ENCODE measurements at regions not wholly inside any gene's neighbourhood (a gene's known extent, or its start where the extent isn't known, plus 50 kb on each side); places are given as distances from the start of the nearest gene placed in this dataset.

DNA sequence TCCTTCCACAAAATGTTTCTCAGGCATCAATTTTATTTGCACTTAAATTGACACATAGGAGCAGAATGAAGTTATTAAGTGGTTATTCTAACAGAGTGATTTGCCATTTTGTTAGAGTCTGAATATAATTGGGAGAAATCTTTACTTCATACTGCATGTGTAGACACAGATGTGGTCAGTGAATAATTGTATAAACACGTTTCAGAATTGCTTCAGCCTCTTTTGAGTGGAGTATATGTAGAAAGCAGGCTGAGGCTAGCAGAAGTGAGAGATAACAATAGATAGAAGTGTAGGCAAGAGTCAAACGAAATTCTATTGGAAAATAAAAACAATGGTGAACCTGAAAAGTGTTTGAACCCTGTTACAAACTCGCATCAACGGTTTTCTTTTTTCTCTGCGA, 270.7 kb downstream of the TMEM167A start:
- no peak for TF ChIP-seq SPI1 (IDR thresholded peaks at IDR 0.05; ENCODE audit: low read depth, low read length)
- TF ChIP-seq TAF1 (IDR thresholded peaks at IDR 0.05; ENCODE audit: low read depth, low read length), result no peak
- no peak for TF ChIP-seq POLR2A (IDR thresholded peaks at IDR 0.05; ENCODE audit: low read depth, low read length)
- TF ChIP-seq PAX5 (IDR thresholded peaks at IDR 0.05; ENCODE audit: insufficient read depth, low read length, severe bottlenecking), result no peak
- no peak for TF ChIP-seq POLR2AphosphoS5 (IDR thresholded peaks at IDR 0.05; ENCODE audit: low read depth, low read length)
- TF ChIP-seq POU2F2 (IDR thresholded peaks at IDR 0.05; ENCODE audit: low read depth, low read length), result no peak
- DNase-seq (ENCODE audit: insufficient read length, low spot score) (no peak), FAIRE-seq (no peak)

DNA sequence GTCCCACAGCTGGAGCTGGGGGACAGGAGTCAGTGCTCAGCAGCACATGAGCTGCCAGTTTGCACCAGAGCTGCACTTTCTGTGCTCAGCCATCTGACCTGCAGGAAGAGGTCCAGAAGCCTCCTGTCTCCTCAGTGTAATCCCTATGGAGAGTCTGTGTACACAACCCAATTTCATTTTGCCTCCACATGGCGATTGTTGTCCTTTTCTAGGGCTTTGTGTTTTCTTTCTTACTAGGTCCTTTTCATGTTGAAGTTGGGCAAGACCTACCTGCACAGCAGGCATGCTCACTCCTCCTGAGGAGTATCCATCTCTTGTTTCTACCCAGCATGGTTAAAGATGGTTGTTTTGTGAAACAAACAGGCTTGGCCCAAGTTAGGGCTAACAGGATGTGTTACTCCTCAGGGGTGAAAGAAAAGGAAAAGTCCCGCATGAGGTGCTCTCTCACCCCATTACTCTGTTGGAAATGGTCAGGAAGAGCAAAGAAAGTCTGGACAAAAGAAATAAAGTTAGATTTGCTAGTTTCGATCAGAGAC, 273.0 kb downstream of the TMEM167A start:
- FAIRE-seq (no peak), DNase-seq (ENCODE audit: insufficient read length, low spot score) (no peak)
- TF ChIP-seq SPI1 (IDR thresholded peaks at IDR 0.05; ENCODE audit: low read depth, low read length), result no peak
- TF ChIP-seq POLR2AphosphoS5 (IDR thresholded peaks at IDR 0.05; ENCODE audit: low read depth, low read length), result no peak
- no peak for TF ChIP-seq POLR2A (IDR thresholded peaks at IDR 0.05; ENCODE audit: low read depth, low read length)

DNA sequence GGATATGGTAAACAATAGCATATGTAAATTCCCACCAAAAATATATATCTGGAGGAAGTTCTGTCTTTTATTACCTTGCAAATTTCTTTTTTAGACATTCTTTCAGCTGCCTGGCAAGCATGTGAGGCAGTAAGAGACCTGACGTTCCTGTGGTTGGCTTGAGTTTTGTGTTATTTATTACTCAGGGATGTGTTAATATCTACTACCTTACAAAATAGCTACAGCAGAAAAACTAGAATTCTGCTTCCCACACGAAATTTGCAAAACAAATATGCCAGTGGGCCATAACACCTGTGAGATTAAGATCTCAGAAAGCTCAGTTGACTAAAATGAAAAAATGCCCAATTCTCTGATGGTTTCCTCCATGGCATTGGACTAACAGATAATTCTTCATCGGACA, 274.2 kb downstream of the TMEM167A start:
- DNase-seq (ENCODE audit: insufficient read length, low spot score), result no peak
- FAIRE-seq, result no peak
- TF ChIP-seq SPI1 (IDR thresholded peaks at IDR 0.05; ENCODE audit: low read depth, low read length) (no peak), POLR2A (IDR thresholded peaks at IDR 0.05; ENCODE audit: low read depth, low read length) (no peak), POLR2AphosphoS5 (IDR thresholded peaks at IDR 0.05; ENCODE audit: low read depth, low read length) (no peak), TAF1 (IDR thresholded peaks at IDR 0.05; ENCODE audit: low read depth, low read length) (no peak)

GRCh38 chr5:82800826-82801225, 276.4 kb downstream of the TMEM167A start:
- TF ChIP-seq POLR2A (IDR thresholded peaks at IDR 0.05; ENCODE audit: low read depth, low read length), result no peak
- no peak for TF ChIP-seq POU2F2 (IDR thresholded peaks at IDR 0.05; ENCODE audit: low read depth, low read length)
- FAIRE-seq (no peak), DNase-seq (ENCODE audit: insufficient read length, low spot score) (no peak)

GRCh38 chr5:82799361-82800077, 277.7 kb downstream of the TMEM167A start:
- DNase-seq (ENCODE audit: insufficient read length, low spot score), result no peak
- no peak for FAIRE-seq
- no peak for TF ChIP-seq POU2F2 (IDR thresholded peaks at IDR 0.05; ENCODE audit: low read depth, low read length)

GRCh38 chr5:82798676-82799075, 278.5 kb downstream of the TMEM167A start:
- DNase-seq (ENCODE audit: insufficient read length, low spot score) (no peak), FAIRE-seq (no peak)
- TF ChIP-seq POLR2AphosphoS5 (IDR thresholded peaks at IDR 0.05; ENCODE audit: low read depth, low read length), result no peak
- no peak for TF ChIP-seq TAF1 (IDR thresholded peaks at IDR 0.05; ENCODE audit: low read depth, low read length)
- no peak for TF ChIP-seq PAX5 (IDR thresholded peaks at IDR 0.05; ENCODE audit: insufficient read depth, low read length, severe bottlenecking)
- TF ChIP-seq SPI1 (IDR thresholded peaks at IDR 0.05; ENCODE audit: low read depth, low read length), result no peak
- TF ChIP-seq POLR2A (IDR thresholded peaks at IDR 0.05; ENCODE audit: low read depth, low read length), result no peak
- no peak for TF ChIP-seq POU2F2 (IDR thresholded peaks at IDR 0.05; ENCODE audit: low read depth, low read length)

DNA sequence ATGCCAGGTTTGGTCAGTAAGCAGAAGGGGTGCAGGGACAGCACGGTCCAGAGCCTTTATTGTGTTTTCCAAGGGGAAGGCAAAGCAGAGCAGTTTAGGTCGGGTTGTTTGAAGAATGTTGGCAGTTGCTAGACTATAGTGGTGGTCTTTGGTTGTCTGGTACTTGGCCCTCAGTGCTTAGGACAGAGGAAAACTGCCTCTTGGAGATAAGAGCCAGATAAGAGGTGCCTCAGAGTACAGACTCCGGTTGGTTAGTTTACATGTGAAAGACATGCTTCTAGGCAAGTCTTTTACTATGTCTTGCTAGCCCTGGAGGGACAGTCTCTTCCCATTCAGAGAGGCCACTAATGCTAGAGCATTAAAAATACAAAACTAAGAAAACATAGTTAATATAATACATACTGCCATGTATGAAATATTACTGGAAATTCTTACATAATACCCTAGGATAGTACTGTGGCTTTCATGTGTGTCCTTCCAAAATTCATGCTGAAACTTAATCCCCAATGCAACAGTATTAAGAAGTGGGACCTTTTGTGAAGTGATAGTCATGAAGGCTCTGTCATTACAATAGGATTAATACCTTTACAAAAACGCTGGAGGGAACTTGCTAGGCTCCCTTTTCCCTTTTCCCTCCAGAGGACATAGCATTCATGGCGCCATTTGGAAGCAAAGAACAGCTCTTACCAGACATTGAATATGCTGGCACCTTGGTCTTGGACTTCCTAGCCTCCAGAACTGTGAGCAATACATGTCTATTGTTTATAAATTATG, 280.4 kb downstream of the TMEM167A start:
- TF ChIP-seq SPI1 (IDR thresholded peaks at IDR 0.05; ENCODE audit: low read depth, low read length), result no peak
- TF ChIP-seq POLR2AphosphoS5 (IDR thresholded peaks at IDR 0.05; ENCODE audit: low read depth, low read length), result no peak
- no peak for TF ChIP-seq POLR2A (IDR thresholded peaks at IDR 0.05; ENCODE audit: low read depth, low read length)
- no peak for TF ChIP-seq POU2F2 (IDR thresholded peaks at IDR 0.05; ENCODE audit: low read depth, low read length)
- TF ChIP-seq TAF1 (IDR thresholded peaks at IDR 0.05; ENCODE audit: low read depth, low read length), result no peak
- TF ChIP-seq PAX5 (IDR thresholded peaks at IDR 0.05; ENCODE audit: insufficient read depth, low read length, severe bottlenecking), result no peak
- no peak for DNase-seq (ENCODE audit: insufficient read length, low spot score)
- no peak for FAIRE-seq

DNA sequence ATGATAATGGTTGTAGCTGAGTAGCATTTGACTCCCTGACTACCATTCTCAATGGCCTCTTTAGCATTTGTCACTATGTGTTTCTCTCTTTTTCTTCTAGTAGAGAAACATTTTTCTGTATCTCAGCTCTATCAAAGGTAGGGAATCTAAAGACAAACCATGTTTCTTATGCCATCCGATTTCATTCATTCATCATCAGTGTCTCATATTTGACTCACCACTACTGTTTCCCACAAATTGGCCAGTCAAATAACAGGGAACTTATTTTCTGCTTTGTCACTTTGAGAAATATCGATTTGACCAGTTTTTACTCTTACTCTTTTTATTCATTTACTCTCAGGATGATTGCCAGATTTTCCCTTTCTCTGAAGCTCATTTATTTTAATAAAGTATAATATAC, 282.3 kb downstream of the TMEM167A start:
- FAIRE-seq (no peak), DNase-seq (ENCODE audit: insufficient read length, low spot score) (no peak)
- TF ChIP-seq TAF1 (IDR thresholded peaks at IDR 0.05; ENCODE audit: low read depth, low read length) (no peak), POU2F2 (IDR thresholded peaks at IDR 0.05; ENCODE audit: low read depth, low read length) (no peak), POLR2A (IDR thresholded peaks at IDR 0.05; ENCODE audit: low read depth, low read length) (no peak), PAX5 (IDR thresholded peaks at IDR 0.05; ENCODE audit: insufficient read depth, low read length, severe bottlenecking) (no peak), POLR2AphosphoS5 (IDR thresholded peaks at IDR 0.05; ENCODE audit: low read depth, low read length) (no peak), SPI1 (IDR thresholded peaks at IDR 0.05; ENCODE audit: low read depth, low read length) (no peak)

DNA sequence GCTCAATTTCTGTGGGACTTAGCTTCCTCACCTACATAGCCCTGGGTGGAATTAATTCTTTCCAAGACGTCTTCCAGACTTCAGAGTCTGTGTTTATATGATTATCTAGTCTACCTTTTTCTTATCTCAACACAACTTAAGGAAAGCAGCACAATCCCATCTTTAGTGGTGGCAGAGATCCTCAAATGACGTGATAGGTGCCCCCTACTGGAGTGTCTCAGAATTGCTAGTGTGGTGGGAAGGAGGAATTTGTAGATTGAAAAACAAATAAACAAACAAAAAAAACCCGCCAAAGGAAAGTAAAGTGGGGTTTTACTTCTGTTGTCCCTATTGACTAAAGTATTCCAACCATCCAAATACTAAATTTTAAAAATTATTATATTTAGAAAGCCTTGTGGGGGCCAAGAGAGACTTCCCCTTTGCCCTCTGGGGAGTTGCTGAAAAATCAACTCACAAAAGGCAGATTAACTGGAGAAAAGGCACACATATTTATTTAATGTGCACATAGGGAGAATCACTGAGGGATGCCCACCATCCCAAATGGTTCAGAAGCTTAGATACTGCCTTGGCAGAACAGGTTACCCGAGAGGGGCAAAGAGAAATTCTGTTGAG, 283.3 kb downstream of the TMEM167A start:
- TF ChIP-seq TAF1 (IDR thresholded peaks at IDR 0.05; ENCODE audit: low read depth, low read length), result no peak
- no peak for TF ChIP-seq PAX5 (IDR thresholded peaks at IDR 0.05; ENCODE audit: insufficient read depth, low read length, severe bottlenecking)
- TF ChIP-seq POU2F2 (IDR thresholded peaks at IDR 0.05; ENCODE audit: low read depth, low read length), result no peak
- no peak for TF ChIP-seq POLR2AphosphoS5 (IDR thresholded peaks at IDR 0.05; ENCODE audit: low read depth, low read length)
- no peak for TF ChIP-seq SPI1 (IDR thresholded peaks at IDR 0.05; ENCODE audit: low read depth, low read length)
- TF ChIP-seq POLR2A (IDR thresholded peaks at IDR 0.05; ENCODE audit: low read depth, low read length), result no peak
- FAIRE-seq, result peak; percentile 31
- DNase-seq (ENCODE audit: insufficient read length, low spot score), result no peak

DNA sequence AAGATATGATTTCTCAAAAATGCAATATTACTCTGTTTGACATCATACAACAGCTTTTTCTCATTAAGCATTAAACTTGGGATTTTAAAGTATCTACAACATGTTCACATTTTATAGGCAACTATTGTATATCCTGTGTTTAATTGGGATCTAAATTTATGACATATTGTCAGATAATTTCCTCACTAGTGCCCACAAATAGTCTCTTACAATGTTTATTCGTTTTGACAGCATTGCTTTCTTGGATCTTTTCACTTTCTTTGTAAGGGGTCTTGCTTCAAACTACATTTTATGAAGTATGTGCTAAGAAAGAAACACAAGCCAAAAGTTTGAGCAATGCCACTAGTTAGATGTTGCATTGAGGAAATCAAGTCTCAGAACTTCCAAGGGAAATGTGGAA, 285.1 kb downstream of the TMEM167A start:
- DNase-seq (ENCODE audit: insufficient read length, low spot score) (no peak), FAIRE-seq (no peak)
- TF ChIP-seq POU2F2 (IDR thresholded peaks at IDR 0.05; ENCODE audit: low read depth, low read length) (no peak), POLR2A (IDR thresholded peaks at IDR 0.05; ENCODE audit: low read depth, low read length) (no peak), TAF1 (IDR thresholded peaks at IDR 0.05; ENCODE audit: low read depth, low read length) (no peak), PAX5 (IDR thresholded peaks at IDR 0.05; ENCODE audit: insufficient read depth, low read length, severe bottlenecking) (no peak), POLR2AphosphoS5 (IDR thresholded peaks at IDR 0.05; ENCODE audit: low read depth, low read length) (no peak), SPI1 (IDR thresholded peaks at IDR 0.05; ENCODE audit: low read depth, low read length) (no peak)
